ENCODE measurements at regions not wholly inside any gene's neighbourhood (a gene's known extent, or its start where the extent isn't known, plus 50 kb on each side); places are given as distances from the start of the nearest gene placed in this dataset.
"Not testable (repeated sequence)": the region's sequence is repeated elsewhere in the genome, so short reads cannot be mapped to it uniquely, and the experiment has no call there.

GRCh38 chr2:122244598-122245229 lies 489.3 kb downstream of the TSN start:
- DNase-seq, result no peak

- no peak for DNase-seq
Measured at GRCh38 chr2:122249673-122250072, 494.2 kb downstream of the TSN start.

DNA sequence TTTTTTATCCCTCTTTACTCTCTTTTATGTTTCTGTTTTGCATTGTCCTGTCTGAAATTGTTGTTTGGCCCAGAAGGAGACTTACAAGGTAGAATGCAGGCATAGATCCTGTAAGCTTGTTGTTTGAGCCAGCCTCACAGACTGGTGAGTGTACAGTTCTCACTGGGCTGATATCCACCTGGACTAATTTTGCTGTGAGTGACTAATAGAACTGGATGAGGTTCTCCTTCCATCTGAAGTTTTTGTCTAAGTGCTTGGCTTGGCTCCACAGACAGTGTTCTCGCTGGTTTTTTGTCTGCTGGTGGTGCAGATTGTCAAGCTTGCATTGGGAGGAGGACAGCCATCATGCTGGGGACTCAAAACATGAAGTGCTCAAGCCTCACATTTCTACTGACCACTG lies 495.7 kb downstream of the TSN start:
- no peak for DNase-seq

DNA sequence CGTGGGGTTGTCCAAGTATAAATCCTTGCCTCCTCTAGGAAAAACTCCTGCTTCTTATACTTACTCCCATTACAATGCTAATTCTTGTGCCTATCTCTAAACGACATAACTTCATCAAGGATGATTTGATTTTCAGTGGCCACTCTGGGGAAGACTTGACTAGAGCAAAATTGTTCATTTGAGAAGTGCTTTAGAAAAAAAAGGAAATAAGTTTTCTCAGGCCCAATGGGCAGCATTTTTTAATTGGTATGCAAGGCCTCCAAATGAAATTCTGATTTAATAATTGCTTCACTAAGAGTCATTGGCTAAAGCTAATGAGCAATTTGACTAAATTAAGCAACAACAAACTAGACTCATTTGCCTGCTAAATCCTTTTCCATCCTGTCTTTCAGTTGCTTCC lies 496.1 kb downstream of the TSN start:
- no peak for DNase-seq

GRCh38 chr2:122255924-122256323 lies 500.5 kb downstream of the TSN start:
- no peak for DNase-seq

GRCh38 chr2:122261911-122262310 lies 506.5 kb downstream of the TSN start:
- DNase-seq, result no peak

DNA sequence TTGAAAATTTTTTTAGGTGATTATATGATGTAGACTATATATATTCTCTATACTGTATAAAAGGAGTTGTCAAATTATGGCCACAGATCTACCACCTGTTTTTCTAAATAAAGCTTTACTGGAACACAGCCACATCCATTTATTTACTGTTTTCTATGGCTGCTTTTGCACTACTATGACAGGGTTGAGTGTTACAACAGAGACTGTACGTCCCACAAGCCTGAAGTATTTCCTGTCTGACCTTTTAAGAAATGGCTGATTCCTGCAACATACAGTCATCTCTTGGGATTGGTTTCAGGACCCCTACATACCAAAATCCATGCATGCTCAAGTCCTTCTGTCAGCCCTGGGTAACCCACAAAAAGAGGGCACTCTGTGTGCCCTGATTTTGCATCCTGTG lies 508.3 kb downstream of the TSN start:
- DNase-seq, result no peak

DNA sequence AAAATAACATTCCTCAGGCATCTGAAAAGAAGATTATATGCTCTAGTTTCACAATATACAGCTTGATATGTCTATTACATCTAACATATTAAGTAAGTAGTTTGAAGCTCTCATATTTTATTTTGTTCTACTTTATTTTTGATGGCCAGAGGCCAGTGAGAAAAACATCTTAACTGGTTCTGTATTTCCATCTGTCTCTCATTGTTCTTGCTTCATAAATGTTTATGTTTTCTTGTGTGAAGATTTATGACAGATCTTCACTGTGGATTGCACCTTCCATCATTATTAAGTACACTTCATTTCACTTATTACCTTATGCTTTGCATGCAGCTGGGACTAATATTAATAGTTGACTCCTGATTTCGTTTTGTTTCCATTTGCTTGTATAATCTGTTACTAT lies 511.2 kb downstream of the TSN start:
- DNase-seq, result no peak

DNA sequence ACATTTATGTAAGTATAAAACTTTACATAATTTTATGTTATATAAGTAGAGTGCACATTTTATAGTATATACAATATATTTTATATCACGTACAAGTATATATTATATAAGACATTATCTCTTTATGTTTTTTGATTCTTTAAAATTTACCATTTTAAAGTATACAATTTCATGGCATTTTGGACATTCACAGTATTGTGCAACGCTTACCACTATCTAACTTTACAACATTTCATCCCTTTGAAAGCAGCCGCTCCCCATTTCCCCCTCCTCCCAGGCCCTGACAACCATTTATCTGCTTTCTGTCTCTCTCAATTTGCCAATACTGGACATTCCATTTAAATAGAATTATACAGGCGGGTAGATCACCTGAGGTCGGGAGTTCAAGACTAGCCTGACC lies 512.5 kb downstream of the TSN start:
- no peak for DNase-seq

DNA sequence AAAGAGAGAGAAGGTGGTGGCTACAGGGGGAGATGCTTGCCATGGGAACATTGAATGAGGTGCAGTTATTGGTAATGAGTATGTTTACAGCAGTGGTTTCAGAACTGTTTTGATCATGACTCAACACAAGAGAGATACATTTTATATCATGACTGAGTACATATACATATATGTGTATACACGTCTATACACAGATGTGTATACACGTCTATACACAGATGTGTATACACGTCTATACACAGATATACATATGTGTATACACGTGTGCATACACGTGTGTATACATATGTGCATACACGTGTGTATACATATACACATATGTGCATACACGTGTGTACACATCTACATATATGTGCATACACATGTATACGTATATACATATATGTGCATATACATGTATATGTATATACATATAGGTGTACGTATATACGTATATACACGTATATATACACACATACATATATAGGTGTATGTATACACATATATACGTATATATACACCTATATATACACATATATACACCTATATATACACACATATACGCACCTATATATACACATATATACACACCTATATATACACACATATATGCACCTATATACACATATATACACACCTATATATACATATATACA lies 518.5 kb downstream of the TSN start:
- DNase-seq, result no peak

- no peak for DNase-seq
Measured at GRCh38 chr2:122277956-122278355, 522.5 kb downstream of the TSN start.

DNA sequence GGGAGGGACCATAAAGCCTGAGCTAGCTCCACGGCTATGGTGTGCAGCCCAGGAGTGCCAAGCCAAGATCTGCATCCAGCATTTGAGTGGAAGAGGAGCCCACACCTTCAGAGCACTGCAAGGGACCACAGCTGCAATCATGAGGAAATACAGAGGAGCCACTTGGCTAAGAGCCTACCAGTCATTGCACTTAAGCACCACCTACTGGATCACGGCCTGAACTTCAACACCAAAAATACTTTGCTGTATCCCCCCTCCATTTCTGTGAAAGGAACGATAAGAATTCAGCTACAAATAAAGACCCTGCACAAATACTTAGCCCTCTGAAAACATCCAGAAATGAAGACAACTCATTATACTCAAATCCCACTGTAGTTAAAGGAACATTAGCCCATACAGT lies 545.3 kb downstream of the TSN start:
- no peak for DNase-seq

GRCh38 chr2:122307763-122308162 lies 552.3 kb downstream of the TSN start:
- no peak for DNase-seq

DNA sequence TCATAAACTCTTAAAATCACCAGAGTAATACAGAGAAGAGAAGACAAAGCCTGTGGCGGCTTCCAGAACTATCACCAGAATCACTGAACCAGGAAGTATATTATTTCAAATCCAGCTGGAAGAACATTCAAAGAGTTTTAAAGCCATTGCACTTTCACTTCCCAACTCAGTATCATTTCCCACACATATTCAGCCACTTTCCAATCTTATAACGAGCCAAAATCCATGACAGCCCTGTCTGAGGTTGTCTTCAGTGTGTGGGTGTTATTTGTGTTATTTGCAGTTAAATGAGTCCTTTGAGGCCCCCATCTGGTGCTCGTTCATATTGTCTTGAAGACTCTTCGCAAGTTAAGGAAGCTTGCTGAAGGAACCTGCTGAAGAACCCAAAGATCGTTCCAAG lies 559.9 kb downstream of the TSN start:
- no peak for DNase-seq

DNA sequence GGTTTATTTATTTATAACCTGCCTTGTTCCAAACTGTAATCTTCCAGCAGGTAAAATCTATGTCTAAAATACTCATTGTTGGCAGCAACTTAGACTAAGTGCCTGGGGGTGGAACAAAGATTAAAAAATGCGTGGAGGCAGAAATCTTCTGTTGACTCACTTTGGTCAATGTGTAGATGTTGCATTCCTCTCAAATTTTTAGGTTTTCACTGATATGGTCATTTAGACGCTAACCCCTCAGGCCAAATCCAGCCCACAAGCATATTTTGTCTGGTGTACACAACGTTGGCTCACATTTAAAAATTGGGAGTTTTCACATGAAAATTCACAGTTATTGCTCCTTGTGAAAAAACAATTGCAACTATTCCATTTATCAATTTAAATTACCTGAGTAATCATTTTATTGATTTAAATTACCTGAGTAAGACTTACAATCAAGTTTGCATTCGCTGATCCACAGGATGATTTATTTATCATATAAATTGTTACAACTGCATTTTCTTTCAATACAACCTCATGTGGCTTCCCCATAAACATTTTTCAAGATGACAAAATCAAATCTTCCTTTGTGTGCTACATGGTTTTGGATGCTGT lies 564.2 kb downstream of the TSN start:
- DNase-seq, result no peak

DNA sequence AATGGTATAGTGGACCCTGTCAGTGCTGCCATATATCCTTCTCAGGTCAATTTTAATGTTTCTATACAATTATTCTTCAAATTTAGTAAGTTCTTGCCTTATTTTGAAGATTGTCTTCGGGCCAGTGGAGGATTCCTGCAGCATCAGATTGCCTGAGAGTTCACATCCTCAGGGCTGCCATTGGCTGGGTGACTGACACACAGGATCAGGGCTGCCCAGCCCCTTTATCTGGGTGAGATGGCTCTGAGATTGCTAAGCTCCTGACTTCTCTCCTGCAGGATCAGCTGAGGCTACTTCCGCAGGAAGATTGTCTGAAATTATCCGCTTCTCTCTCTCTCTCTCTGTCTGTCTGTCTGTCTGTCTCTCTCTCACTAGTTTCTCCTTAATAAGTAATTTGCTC lies 567.4 kb downstream of the TSN start:
- no peak for DNase-seq

- no peak for DNase-seq
Measured at GRCh38 chr2:122323927-122324326, 568.5 kb downstream of the TSN start.

DNA sequence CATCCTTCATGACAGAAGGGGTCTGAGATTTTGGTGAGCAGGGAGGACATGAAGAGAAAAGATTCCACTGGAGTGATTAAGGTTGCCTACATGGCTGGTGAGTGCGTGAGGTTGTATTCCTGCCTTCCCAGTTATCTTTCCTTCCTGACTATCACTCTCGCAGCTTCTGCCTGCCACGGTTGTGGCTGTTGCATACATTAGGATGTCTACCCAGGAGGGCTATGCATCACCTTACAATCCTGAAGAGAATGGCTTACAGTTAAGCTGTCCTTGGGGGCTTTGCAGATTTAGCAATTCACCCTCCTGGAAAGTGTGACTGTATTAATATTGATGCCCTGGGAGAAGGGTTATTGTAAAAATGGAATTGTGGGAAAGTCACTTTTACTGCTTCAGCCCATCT lies 571.0 kb downstream of the TSN start:
- no peak for DNase-seq

- no peak for DNase-seq
Measured at GRCh38 chr2:122328816-122329215, 573.4 kb downstream of the TSN start.

- DNase-seq, result no peak
Measured at GRCh38 chr2:122329278-122329677, 573.8 kb downstream of the TSN start.

DNA sequence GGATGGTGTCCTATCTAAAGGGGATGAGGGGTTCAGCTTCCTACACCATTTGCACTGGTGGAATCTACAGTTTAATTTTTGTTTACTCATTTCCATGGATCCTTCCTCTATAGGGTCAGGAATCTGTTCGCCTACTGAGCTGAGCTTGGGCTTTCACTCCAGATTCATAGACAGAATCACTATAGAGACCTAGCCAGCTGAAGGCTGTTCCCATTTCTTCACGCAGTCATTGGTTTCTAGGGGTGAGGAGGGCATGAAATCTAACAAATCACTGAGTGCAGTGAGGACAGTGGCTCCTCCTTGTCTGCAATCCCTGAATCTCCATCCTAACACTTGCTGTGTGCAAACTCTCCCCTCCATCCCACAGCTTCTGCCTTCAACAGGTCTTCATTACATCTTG lies 578.5 kb downstream of the TSN start:
- DNase-seq, result no peak

GRCh38 chr2:122338000-122338399 lies 582.5 kb downstream of the TSN start:
- DNase-seq, result no peak

DNA sequence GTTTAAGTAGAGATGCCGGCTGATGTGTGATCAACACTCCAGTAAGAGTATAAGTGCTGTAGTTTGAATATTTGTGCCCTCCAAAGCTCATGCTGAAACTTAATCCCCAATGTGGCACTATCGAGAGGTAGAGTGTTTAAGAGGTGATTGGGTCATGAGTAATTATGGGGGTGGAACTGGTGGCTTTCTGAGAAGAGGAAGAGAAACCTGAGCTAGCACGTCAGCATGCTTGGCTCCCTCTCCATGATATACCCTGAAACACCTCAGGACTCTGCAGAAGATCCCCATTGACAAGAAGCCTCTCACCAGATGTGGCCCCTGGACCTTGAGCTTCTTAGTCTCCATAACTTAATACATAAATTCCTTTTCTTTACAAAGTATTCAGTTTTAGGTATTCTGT lies 584.8 kb downstream of the TSN start:
- DNase-seq, result no peak

GRCh38 chr2:122341007-122341406 lies 585.6 kb downstream of the TSN start:
- no peak for DNase-seq

DNA sequence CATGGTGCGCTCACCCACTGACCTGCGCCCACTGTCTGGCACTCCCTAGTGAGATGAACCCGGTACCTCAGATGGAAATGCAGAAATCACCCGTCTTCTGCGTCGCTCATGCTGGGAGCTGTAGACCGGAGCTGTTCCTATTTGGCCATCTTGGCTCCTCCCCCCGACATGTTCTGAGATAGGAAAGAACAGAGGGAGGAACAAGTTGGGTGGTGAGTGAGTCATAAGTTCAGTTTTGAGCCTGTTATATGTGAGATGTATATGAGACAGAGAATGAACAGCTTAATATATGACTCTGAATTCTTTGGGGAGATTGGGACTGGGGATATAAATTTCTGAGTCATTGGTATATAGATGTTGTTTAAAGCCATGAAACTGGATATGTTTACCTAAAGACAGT lies 596.7 kb downstream of the TSN start:
- DNase-seq, result not testable (repeated sequence)
